HG03108 (cell line): ENCODE measurements at regions not wholly inside any gene's neighbourhood (a gene's known extent, or its start where the extent isn't known, plus 50 kb on each side); places are given as distances from the start of the nearest gene placed in this dataset.
"Not testable (repeated sequence)": the region's sequence is repeated elsewhere in the genome, so short reads cannot be mapped to it uniquely, and the experiment has no call there.

Source experiments
- ATAC-seq: cut with Tn5 transposase; IDR thresholded peaks from one replicate; pipeline ENCODE4 v1.9.1; 2021; ENCODE audit warnings: moderate library complexity; ENCODE audit not compliant: unreplicated experiment

DNA sequence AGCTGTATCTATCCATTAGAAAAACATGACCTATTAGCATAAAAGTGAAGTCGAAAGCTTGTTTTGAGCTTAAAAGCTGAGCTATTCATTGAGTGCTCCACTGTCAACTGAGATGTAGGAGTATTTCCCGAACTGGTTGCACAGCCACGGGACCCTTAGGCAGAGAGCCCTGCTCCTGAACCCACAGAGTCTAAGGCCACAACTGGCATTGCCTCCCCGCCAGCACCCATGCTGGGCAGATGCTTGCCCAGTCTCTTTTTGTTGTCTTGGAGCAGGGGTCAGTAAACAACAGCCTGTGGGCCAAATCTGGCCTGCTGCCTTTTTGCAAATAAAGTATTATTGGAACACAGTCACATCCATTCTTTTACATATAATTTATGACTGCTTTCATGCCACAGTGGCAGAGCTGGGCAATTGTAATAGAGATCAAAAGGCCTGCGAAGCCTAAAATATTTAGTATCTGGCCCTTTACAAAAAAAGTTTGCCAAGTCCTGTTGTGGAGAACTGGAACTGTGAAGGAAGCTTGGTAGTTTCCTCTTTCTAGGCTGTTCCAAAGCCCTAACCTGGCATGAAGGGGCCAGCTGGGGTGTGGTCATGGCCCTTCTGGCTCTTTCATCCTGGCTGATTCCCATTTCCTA is 58.4 kb upstream of the WAPL start:
- ATAC-seq: no peak

DNA sequence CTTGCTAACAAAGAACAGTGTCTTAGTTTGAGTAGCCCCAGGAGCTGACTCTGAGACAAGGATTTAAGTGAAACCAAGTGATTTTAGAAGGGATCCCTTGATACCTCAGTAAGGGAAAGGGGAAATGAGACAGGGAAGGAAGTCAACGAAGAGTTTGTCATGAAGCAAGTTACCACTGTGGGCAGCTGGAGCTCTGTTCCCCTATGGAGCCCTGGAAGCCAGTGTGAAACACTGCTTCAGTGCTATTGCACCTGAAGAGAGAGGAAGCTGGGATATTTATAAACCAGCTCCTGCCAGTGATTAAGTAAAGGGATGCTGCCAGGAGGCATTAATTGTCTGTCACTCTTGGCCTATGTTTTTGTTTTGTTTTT is 58.9 kb upstream of the WAPL start:
- no peak for ATAC-seq

DNA sequence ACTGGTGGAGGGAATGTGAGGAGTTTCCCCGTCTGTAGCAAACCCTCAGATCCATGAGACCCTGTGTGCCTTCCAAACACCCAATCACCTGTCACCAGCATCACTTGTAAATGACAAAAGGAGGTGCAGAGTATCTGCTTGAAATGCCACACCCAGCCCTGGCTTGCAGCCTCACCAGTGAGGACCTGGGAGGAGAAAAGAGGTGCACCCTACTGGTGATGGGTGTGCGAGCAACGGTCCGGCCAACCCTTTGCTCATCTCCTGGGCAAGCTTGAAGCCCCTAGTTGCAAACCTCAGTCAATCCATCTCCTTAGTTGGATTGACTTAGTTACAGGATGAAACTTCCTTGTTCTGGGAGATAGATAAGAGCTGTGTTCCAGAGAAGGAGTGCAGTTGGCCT is 62.4 kb upstream of the WAPL start:
- no peak for ATAC-seq

DNA sequence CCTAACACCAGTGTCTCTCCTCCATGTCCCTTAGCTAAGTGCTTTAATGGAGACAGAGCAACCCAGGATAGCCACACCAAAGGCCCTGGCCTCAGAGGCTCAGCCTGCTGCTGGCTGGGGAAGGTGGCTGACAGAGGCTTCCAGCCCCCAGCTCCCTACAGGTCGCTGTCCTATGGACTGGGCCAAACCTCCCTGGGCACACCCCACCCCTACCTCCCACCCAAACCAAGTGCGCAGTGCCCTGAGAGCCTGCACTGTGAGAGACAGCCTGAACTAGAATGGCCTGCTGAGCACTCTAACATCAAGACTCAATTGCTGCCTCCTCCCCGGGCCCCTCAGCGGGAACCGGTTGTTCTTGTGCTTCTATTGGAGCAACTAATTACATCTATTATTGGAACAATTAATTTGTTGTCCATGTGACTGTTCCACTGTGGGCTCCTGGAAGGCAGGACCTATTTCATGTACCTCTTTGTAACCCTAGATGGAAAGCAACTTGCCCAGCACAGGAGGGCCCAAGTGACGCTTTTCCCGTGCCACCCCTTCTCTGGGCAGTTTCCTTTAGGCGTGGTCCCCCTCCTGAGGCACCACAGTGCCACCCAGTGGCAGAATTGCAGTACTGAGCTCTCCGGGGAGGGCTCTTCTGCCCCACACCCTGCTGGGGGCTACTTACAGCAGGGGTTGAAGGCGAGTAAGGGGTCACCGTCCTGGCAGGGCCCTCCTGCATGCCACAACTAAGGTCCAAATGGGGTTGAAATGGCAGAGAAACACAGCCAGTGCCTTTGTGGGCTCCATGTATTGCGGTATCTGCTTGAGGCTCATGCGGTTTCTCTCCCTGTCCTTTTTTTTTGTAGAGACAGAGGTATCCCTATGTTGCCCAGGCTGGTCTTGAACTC is 63.7 kb upstream of the WAPL start:
- peak; percentile 86 for ATAC-seq

DNA sequence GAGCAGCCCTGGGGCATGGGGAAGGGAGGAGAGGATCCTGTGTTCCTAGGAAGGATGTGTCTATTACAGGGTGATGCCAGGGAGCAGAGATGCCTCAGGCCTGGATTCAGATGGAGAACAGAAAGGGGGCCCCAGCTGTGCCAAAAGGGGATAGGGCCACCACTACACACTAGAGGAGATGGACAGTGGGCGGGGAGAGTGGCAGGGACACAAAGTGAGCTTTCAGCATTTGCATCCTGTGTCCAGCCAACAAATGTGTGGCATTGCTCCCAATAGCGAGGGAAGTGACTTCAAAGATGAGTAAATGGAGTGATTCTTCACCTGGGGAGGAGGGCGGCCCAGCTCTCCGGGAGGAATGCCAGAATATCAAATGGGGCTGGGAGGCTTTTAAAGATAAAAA is 64.9 kb upstream of the WAPL start:
- ATAC-seq: no peak

DNA sequence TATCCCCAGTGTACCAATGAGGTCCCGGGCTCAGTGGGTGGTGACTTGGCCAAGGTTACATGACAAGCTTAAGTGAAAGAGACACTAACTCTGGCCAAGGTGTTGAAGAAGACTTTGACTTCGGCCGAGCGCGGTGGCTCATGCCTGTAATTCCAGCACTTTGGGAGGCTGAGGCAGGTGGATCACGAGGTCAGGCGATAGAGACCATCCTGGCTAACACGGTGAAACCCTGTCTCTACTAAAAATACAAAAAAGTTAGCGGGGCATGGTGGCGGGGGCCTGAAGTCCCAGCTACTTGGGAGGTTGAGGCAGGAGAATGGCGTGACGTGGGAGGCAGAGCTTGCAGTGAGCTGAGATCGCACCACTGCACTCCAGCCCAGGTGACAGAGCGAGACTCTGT is 65.6 kb upstream of the OPN4 start:
- not testable (repeated sequence) for ATAC-seq

DNA sequence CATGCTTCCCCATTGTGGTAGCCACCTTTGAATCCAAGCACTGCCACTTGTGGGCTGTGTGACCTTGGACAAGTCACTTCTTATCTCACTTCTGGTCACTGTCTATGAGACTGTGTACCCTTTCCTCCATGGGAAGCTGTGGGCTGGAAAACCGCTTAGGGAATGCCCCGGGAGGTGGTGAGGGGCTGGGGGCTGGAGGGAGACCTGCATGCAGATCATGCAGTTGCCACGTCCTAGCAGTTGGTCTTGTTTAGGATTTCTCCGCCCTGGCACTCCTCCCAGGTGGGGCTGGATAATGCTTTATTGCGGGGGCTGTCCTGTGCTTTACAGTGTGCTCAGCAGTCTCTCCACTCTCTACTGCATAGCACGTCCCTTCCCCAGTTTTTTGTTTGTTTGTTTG is 62.9 kb upstream of the OPN4 start:
- no peak for ATAC-seq

DNA sequence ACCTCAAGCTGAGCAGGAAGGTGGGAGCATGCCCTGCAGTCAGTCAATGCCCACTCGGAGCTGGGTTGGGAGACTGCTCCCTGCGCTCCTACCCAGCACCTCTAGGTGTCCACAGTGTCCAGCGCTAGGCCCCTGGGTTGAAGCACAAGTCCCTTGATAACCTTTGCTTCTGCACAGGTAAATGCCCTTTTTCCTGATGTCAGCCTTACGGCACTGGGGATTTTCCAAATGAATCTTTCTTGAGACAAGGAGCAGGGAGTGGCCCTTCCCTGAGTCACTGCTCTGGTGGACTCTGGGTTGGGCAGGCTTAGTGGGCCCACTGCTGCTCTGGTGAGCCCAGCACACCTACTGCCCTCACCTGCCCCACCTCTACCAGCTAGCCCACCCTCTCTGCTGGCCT is 61.9 kb upstream of the OPN4 start:
- no peak for ATAC-seq

DNA sequence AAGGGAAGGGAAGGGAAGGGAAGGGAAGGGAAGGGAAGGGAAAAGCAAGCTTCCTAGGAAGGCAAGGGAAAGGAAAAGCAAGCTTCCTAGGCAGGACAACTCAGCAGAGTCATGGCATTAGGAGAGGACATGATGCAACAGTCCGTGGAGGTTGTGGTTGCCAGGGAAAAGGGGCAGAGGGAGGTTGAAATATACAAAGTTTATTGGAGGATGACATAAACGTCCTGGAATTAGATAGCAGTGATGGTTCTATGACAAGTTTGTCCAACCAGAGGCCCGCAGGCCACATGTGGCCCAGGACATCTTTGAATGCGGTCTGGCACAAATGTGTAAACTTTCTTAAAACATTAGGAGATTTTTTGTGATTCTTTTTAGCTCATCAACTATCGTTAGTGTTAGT is 59.8 kb upstream of the OPN4 start:
- ATAC-seq: no peak

DNA sequence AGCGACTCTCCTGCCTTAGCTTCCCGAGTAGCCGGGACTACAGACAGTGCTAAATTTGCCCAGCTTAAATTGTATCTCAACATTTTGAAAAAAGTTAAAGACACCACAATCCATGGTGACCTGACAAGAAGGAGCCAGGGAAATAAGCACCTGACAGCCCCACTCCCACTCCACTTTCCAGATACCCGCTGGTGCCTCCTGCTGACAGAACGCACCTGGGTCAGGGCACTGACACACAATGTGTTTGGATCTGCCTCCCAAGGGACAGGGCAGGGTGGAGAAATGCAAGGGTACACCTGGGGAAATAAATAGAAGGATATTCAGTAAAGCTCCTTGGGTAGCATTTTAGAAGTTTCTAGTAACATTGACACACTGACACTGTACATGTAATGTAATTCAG is 58.9 kb upstream of the OPN4 start:
- ATAC-seq: no peak

DNA sequence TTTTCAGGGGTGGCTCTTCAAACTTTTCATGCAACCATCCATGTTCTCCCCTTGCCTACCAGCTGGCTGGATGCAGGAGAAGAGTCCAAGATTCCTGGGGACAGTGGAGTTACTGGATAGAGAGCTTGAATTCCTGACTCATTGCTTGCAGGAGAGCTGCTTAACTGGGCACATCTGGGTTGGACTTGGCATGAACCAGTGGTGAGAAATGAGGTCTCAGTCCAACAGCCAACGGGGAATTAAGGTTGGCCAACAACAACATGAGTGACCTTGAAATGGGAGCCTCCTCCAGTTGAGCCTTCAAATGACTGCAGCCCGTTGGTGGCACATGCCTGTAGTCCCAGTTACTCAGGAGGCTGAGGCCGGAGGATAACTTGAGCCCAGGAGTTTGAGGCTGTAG is 58.1 kb upstream of the OPN4 start:
- no peak for ATAC-seq

DNA sequence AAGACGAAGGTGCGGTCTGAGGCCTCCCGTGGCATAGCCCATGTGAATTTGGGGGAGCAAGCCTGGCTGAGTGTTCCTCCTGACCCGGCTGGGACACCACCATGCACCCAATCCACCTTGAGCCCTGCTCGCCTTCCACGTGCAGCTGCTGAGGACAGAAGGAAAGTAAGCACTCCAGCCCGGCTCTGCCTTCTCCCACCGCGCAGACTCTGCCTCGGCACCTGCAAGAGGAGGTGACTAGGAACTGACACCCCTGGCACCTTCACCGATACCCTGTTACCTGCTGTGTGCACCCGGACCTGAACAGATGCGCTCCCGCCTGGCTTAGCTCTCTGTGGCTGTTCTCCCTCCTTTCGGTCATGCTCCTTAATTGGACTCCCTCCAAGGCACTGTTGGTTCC is 57.0 kb upstream of the OPN4 start:
- ATAC-seq: no peak

DNA sequence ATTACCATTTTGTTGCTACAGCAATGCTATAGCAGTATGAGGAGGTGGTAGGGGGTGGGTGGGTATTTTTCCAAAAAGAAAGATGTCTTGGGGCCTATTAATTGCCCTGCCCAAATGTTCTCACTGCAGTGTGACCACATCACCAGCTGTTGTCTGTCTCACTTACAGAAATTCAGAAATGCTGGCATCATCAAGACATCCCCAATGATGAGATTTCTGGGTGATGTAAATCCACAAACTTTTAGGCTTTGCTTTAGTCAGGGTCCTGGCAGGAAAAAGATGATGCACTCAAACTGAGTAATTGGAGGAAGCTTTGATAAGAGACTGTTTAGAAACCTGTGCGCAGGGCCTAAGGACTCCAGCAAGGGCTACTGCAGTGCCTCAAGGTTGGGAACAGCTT is 56.2 kb upstream of the OPN4 start:
- no peak for ATAC-seq

DNA sequence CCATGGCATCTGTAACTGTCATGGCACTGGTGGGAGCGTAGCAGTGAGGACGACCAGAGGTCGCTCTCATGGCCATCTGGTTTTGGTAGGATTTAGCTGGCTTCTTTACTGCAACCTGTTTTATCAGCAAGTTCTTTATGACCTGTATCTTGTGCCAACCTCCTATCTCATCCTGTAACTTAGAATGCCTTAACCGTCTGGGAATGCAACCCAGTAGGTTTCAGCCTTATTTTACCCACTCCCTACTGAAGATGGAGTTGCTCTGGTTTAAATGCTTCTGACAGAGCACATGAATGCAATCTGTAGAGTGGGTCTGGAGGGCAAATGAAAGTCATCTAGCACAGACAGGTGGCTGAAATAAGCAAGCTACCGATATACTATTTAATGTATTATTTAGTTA is 55.3 kb upstream of the OPN4 start:
- no peak for ATAC-seq

DNA sequence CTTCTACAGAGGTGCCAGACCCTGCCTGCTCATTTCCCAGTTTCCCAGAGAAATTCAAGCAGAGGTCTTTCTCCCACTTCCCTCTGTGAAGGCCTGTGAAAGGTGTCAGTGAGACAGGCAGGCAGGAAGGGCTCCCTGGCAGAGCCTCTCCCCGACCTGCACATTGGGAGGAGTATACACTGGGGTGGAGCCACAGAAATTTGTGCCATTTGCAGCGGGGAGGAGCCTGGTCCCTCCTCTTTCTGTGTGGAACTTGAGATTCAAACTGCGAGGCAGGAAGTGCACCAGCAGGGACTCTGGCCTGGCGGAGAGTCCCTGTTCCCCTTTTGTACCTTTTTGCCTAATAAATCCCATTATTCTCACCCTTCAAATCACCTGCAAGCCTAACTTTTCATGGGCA is 54.6 kb upstream of the OPN4 start:
- peak; percentile 66 for ATAC-seq

DNA sequence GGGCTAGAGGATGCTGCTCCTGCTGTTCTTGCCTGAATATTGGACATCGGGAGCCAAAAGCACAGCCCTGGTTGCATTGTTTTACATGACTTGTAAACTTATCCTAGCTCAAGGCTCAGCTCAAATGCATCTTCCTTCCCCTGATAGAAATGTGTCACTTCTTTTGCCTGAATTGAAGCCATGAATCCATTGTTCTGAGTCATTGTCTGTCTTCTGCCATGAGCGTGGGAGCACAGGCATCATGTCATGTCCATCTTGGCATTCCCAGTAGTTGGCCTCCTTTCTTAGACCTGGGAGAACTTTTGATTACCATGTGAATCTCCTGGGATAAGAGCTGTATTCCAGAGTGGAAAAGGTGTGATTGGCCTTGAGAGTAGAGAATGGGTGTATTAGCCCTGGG is 54.1 kb upstream of the OPN4 start:
- no peak for ATAC-seq

DNA sequence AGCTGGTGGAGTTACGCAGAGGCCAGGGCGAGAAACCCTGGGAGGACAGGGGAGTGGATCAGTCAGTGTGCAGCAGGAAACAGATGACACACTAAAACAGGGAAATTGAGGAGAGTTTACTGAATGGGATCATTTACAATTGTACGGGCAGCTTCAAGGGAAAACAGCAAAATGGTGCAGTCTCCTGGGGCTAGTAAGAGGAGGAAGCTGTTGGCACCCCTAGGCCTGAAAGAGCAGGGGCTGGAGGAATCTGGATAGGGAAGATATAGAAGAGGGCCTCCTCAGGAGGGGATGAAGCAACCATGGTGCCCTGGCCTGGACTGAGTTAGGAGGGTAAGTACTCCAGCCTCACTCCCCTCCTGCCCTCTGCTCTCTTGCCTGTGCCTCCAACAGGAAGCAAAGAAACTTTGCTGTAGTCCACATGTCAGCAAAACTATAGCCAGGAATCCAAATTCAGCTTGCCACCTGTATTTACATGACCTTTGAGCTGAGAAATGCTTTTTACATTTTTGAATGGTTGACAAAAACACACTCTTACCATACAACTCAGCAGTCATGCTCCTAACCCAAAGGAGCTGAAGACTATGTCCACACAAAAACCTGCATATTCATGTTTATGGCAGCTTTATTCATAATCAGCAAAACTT is 52.3 kb upstream of the OPN4 start:
- ATAC-seq: no peak

DNA sequence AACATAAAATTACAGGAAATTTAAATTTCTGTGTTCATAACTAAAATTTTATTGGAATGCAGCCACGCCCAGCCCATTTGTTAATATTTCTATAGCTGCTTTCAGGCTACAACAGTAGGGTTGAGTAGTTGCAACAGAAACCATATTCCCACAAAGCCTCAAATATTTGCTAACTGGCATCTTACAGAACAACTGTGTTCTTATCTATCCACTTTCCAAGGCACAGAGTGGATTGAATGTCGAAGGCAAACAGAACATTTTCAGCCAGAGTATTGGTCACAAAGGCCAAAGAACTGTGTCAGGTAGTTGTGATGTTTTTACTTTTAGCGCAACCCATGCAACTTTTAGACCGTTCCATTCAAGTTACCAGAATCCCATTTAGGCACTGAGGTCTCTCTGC is 51.1 kb upstream of the OPN4 start:
- ATAC-seq: no peak
